GM23338 (cell line): ENCODE measurements at regions not wholly inside any gene's neighbourhood (a gene's known extent, or its start where the extent isn't known, plus 50 kb on each side); places are given as distances from the start of the nearest gene placed in this dataset.

Experiments
- CREB1 ChIP-seq: fragments of 250-450 bp; sonication (Bioruptor Pico); IDR thresholded peaks from 2 replicates; pipeline ENCODE4 v1.5.0; 2020; ENCODE audit warnings: low read depth, mild to moderate bottlenecking, moderate library complexity
- EZH2 ChIP-seq: fragments of 200-600 bp; sonication (generic); IDR thresholded peaks from one replicate; pipeline ENCODE4 v1.8.0; 2017; ENCODE audit warnings: antibody characterized with exemption, mild to moderate bottlenecking, low read depth; ENCODE audit not compliant: unreplicated experiment
- EZH2phosphoT487 ChIP-seq: fragments of 200-600 bp; sonication (generic); IDR thresholded peaks from one replicate; pipeline ENCODE4 v1.8.1; 2018; ENCODE audit warnings: antibody characterized with exemption; ENCODE audit not compliant: unreplicated experiment
- NANOG ChIP-seq: IDR thresholded peaks from 2 replicates; pipeline ENCODE4 v1.6.1; 2016; ENCODE audit warnings: antibody characterized with exemption, borderline replicate concordance
- POLR2AphosphoS5 ChIP-seq: IDR thresholded peaks from 2 replicates; pipeline ENCODE4 v1.6.1; 2016; ENCODE audit warnings: antibody characterized with exemption, low read depth
- ZNF331 ChIP-seq: fragments of 250-450 bp; sonication (Bioruptor Pico); IDR thresholded peaks from 2 replicates; pipeline ENCODE4 v1.5.0; 2020; ENCODE audit warnings: low read depth, mild to moderate bottlenecking, moderate library complexity
- TF ChIP-seq, protein P1 (sequence below), 2 experiments: fragments of 200-600 bp in 1 of 2; sonication (generic) in 1 of 2; conservative IDR thresholded peaks; 2 replicates each; pipeline versions ENCODE4 v1.5.1 to v1.6.1; 2016 to 2017; ENCODE audit warnings: antibody characterized with exemption in 2 of 2, low read depth in 2 of 2, mild to moderate bottlenecking in 2 of 2, moderate library complexity in 1 of 2
- TF ChIP-seq, protein P2 (sequence below): IDR thresholded peaks from one replicate; pipeline ENCODE4 v1.6.1; 2018; ENCODE audit warnings: antibody characterized with exemption; ENCODE audit not compliant: unreplicated experiment

DNA sequence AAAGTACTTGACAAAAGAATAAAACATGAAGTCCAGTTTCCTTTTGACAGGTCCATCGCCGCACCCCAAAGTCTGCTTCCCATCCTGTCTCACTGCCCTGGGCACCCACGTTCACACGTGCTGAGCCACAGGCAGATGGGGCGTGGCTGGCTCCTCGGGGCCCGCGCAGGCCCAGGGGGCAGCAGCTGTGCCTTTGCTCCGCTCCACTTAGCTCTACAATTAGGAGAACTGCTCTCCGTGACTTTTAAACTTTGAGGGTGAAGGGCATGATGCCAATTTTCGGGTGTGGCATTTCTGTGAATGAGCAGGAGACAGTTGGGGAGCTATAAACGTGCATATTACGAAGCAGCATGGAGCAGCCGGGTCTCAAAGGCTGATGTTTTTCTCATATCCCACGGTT is 152.4 kb downstream of the TDRD15 start:
- TF ChIP-seq, protein P1, sequence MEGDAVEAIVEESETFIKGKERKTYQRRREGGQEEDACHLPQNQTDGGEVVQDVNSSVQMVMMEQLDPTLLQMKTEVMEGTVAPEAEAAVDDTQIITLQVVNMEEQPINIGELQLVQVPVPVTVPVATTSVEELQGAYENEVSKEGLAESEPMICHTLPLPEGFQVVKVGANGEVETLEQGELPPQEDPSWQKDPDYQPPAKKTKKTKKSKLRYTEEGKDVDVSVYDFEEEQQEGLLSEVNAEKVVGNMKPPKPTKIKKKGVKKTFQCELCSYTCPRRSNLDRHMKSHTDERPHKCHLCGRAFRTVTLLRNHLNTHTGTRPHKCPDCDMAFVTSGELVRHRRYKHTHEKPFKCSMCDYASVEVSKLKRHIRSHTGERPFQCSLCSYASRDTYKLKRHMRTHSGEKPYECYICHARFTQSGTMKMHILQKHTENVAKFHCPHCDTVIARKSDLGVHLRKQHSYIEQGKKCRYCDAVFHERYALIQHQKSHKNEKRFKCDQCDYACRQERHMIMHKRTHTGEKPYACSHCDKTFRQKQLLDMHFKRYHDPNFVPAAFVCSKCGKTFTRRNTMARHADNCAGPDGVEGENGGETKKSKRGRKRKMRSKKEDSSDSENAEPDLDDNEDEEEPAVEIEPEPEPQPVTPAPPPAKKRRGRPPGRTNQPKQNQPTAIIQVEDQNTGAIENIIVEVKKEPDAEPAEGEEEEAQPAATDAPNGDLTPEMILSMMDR (conservative IDR thresholded peaks at IDR 0.05; ENCODE audit: low read depth in 2 of 2), result no peak
- TF ChIP-seq EZH2 (no peak), EZH2phosphoT487 (no peak), ZNF331 (CRISPR knock-in tag) (no peak), NANOG (no peak), CREB1 (CRISPR knock-in tag) (no peak), POLR2AphosphoS5 (no peak)
- TF ChIP-seq, protein P2, sequence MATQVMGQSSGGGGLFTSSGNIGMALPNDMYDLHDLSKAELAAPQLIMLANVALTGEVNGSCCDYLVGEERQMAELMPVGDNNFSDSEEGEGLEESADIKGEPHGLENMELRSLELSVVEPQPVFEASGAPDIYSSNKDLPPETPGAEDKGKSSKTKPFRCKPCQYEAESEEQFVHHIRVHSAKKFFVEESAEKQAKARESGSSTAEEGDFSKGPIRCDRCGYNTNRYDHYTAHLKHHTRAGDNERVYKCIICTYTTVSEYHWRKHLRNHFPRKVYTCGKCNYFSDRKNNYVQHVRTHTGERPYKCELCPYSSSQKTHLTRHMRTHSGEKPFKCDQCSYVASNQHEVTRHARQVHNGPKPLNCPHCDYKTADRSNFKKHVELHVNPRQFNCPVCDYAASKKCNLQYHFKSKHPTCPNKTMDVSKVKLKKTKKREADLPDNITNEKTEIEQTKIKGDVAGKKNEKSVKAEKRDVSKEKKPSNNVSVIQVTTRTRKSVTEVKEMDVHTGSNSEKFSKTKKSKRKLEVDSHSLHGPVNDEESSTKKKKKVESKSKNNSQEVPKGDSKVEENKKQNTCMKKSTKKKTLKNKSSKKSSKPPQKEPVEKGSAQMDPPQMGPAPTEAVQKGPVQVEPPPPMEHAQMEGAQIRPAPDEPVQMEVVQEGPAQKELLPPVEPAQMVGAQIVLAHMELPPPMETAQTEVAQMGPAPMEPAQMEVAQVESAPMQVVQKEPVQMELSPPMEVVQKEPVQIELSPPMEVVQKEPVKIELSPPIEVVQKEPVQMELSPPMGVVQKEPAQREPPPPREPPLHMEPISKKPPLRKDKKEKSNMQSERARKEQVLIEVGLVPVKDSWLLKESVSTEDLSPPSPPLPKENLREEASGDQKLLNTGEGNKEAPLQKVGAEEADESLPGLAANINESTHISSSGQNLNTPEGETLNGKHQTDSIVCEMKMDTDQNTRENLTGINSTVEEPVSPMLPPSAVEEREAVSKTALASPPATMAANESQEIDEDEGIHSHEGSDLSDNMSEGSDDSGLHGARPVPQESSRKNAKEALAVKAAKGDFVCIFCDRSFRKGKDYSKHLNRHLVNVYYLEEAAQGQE, result no peak
